Chondrocyte (in vitro differentiated cells): ENCODE measurements at regions not wholly inside any gene's neighbourhood (a gene's known extent, or its start where the extent isn't known, plus 50 kb on each side); places are given as distances from the start of the nearest gene placed in this dataset.

Experiments used
- DNase-seq: peaks from one replicate; pipeline ENCODE4 v3.0.0; 2021; ENCODE audit warnings: mixed read lengths, low spot score
- H3K27ac Mint-ChIP-seq: one replicate; pipeline ENCODE4 v1.8.0; 2021; ENCODE audit warnings: mild to moderate bottlenecking, moderate library complexity, mixed read lengths; ENCODE audit not compliant: unreplicated experiment
- H3K27me3 Mint-ChIP-seq: 2 replicates; pipeline ENCODE4 v1.8.0; 2021; ENCODE audit warnings: low read depth, mixed read lengths
- H3K36me3 Mint-ChIP-seq: 2 replicates; pipeline ENCODE4 v1.8.0; 2021; ENCODE audit warnings: low read depth, mixed read lengths
- H3K4me1 Mint-ChIP-seq: 2 replicates; pipeline ENCODE4 v1.8.0; 2021; ENCODE audit warnings: low read depth, mild to moderate bottlenecking, mixed read lengths
- H3K4me3 Mint-ChIP-seq: one replicate; pipeline ENCODE4 v1.8.0; 2021; ENCODE audit warnings: mild to moderate bottlenecking, moderate library complexity, mixed read lengths; ENCODE audit not compliant: unreplicated experiment
- H3K9me3 Mint-ChIP-seq: 2 replicates; pipeline ENCODE4 v1.8.0; 2021; ENCODE audit warnings: low read depth, mixed read lengths
- TF ChIP-seq, protein P1 (sequence below): fragments of 200-600 bp; sonication (generic); IDR thresholded peaks from 2 replicates; pipeline ENCODE4 v1.5.0; 2021; ENCODE audit warnings: antibody characterized with exemption, mild to moderate bottlenecking, moderate library complexity

DNA sequence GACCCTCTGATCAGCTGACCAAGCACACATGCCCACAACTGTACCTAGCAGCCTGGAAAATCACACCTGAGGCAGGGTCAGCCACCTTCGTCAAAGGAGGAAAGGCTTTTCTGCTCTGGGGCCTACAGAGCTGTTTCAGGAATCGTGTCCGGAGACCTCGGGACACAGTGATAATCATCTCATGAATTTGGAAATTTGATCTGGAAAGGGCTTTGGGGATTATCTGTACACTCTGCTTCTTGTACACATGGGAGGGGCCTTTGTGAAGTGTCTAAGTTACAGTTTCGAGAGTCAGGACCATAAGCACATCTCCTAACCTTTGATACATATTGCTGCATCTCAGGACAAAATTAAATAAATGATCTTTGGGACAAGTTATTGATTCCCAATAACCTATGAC is 1421.2 kb upstream of the TENM4 start:
- H3K27me3 Mint-ChIP-seq, result no peaks in the 10 kb centered on the region
- H3K9me3 Mint-ChIP-seq, result no peaks in the 10 kb centered on the region
- H3K27ac Mint-ChIP-seq, result no peak overlapping the region
- TF ChIP-seq, protein P1, sequence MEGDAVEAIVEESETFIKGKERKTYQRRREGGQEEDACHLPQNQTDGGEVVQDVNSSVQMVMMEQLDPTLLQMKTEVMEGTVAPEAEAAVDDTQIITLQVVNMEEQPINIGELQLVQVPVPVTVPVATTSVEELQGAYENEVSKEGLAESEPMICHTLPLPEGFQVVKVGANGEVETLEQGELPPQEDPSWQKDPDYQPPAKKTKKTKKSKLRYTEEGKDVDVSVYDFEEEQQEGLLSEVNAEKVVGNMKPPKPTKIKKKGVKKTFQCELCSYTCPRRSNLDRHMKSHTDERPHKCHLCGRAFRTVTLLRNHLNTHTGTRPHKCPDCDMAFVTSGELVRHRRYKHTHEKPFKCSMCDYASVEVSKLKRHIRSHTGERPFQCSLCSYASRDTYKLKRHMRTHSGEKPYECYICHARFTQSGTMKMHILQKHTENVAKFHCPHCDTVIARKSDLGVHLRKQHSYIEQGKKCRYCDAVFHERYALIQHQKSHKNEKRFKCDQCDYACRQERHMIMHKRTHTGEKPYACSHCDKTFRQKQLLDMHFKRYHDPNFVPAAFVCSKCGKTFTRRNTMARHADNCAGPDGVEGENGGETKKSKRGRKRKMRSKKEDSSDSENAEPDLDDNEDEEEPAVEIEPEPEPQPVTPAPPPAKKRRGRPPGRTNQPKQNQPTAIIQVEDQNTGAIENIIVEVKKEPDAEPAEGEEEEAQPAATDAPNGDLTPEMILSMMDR, result no peak
- DNase-seq, result no peak
- no peak overlapping the region for H3K4me3 Mint-ChIP-seq
- H3K36me3 Mint-ChIP-seq, result no peaks in the 10 kb centered on the region
- no peaks in the 10 kb centered on the region for H3K4me1 Mint-ChIP-seq

DNA sequence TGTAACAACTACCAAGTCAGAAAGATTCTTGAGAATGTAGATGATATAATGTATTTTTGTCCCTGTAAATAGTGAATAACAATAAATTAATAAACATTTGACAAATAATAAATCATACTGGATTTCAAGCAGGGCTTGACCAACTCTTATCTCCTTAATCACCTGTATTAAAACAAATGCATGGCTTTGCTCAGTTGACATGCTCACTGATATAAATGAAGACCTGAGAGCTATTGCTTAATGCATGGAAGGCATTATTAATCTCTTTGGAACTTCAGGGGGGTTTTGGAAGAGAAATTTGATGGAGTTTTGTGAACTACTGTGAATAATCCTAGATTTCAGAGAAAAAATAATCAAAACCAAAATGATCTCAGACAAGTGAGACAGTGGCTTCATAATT is 1420.4 kb upstream of the TENM4 start:
- Mint-ChIP-seq H3K36me3 (no peaks in the 10 kb centered on the region), H3K27ac (no peak overlapping the region), H3K27me3 (no peaks in the 10 kb centered on the region), H3K4me3 (no peak overlapping the region), H3K4me1 (no peaks in the 10 kb centered on the region), H3K9me3 (no peaks in the 10 kb centered on the region)
- DNase-seq, result no peak
- TF ChIP-seq, protein P1, result no peak

DNA sequence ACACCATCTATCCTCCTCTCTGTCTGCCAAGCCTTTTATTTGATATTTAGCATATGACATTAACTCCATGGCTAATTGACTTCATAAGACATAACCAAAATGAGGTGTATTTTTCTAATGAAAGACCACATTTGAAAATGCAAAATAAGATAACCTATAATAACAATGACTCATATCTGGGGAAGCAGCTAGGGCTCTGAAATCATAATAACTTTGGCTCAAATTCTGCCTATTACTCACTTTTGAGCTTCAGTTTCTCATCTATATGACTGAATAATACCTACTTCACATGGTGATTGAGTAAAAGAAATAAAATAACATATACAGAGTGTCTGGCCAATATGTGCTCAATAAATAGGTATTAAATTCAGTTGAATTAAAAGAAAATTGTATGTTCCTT is 1419.8 kb upstream of the TENM4 start:
- Mint-ChIP-seq H3K4me1 (no peaks in the 10 kb centered on the region), H3K9me3 (no peaks in the 10 kb centered on the region), H3K27me3 (no peaks in the 10 kb centered on the region), H3K36me3 (no peaks in the 10 kb centered on the region), H3K27ac (no peak overlapping the region), H3K4me3 (no peak overlapping the region)
- TF ChIP-seq, protein P1, result no peak
- DNase-seq, result no peak

DNA sequence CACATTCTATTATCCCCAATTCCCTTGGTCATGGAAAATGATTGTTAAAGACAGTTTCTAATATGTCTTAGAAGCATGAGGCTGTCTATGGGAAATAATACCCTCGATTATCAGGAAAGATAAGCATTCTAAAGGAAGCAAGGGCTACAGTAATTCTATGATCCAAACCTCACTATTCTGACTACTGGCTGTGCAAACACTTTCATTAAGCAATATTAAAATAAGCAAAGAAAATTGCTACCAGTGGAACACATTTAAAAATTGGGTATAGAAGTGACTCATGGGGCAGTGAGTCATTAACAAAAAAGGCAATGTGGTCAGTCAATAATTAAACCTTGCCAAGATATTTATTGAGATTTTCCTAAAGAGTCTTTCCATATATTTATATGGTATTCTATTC is 1415.2 kb upstream of the TENM4 start:
- no peak for DNase-seq
- TF ChIP-seq, protein P1, result no peak
- Mint-ChIP-seq H3K4me1 (no peaks in the 10 kb centered on the region), H3K27me3 (peaks cover 2% of the 10 kb centered on the region), H3K27ac (no peak overlapping the region), H3K36me3 (no peaks in the 10 kb centered on the region), H3K9me3 (no peaks in the 10 kb centered on the region), H3K4me3 (no peak overlapping the region)

DNA sequence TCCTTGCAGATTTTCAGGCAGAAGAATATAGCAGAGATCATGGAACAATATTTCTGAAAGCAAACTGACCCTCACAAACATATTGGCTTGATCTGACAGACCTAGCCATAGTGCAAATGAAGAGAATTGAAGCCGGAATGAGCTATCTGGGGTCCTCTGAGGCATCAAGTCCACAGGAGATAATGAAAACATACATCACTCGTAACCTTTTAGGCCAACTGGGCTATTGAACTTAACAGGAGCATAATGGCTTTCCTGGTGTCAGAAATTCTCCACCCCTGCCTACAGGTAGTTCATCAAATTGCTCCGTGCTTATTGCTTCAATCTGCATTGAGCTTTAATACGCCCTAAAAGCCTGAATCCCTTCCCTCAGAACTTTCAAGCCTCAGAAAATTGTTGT is 1414.6 kb upstream of the TENM4 start:
- H3K36me3 Mint-ChIP-seq, result no peaks in the 10 kb centered on the region
- DNase-seq, result no peak
- H3K27ac Mint-ChIP-seq, result no peak overlapping the region
- no peaks in the 10 kb centered on the region for H3K4me1 Mint-ChIP-seq
- H3K27me3 Mint-ChIP-seq, result peaks cover 2% of the 10 kb centered on the region
- H3K9me3 Mint-ChIP-seq, result no peaks in the 10 kb centered on the region
- TF ChIP-seq, protein P1, result no peak
- H3K4me3 Mint-ChIP-seq, result no peak overlapping the region
